ENCODE measurements at regions not wholly inside any gene's neighbourhood (a gene's known extent, or its start where the extent isn't known, plus 50 kb on each side); places are given as distances from the start of the nearest gene placed in this dataset.

DNA sequence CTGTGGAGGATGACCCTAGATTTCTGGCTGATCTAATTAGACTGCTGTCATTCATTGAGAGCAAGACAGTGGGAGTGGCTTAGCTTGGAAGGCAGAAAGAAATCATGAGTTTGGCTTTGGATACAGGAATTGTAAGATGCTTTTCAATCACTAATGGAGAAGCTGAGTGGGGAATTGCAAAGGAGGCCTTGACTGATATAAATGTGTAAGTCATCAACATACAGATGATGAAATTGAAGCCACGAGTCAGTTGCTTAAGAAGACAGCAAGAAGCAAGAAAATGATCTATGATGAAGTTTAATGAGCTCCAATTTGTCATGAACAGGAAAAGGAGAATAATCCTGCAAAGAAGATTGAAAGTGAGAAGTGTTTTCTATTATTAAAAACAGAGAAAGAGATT, 136.7 kb upstream of the C1QTNF7 start:
- Histone ChIP-seq H3K27me3 (no peaks in the 10 kb centered on the region), H3K36me3 (no peaks in the 10 kb centered on the region), H3K4me1 (no peaks in the 10 kb centered on the region), H3K27ac (no peak overlapping the region), H3K9me3 (no peaks in the 10 kb centered on the region), H3K4me3 (no peak overlapping the region)
- no peak for TF ChIP-seq POLR2AphosphoS5 (IDR thresholded peaks at IDR 0.05)
- TF ChIP-seq CTCF (IDR thresholded peaks at IDR 0.05) = no peak
- TF ChIP-seq EP300 (IDR thresholded peaks at IDR 0.05) = no peak
- TF ChIP-seq POLR2A (IDR thresholded peaks at IDR 0.05) = no peak
- 42 to 65% (median 55%) methylated on average over 1 of the region's 1 CpG for WGBS, 5 donors
- intact Hi-C loops (cut with DNase I; ENCODE audit: low total_unique reads) = no loop called here
- DNase-seq = no peak

- TF ChIP-seq POLR2AphosphoS5 (IDR thresholded peaks at IDR 0.05) = no peak
- no peak for TF ChIP-seq EP300 (IDR thresholded peaks at IDR 0.05)
- no peak for TF ChIP-seq POLR2A (IDR thresholded peaks at IDR 0.05)
- no peak for TF ChIP-seq CTCF (IDR thresholded peaks at IDR 0.05)
- intact Hi-C loops (cut with DNase I; ENCODE audit: low total_unique reads) = no loop called here
- Histone ChIP-seq H3K4me3 (no peak overlapping the region), H3K4me1 (no peaks in the 10 kb centered on the region), H3K27ac (no peak overlapping the region), H3K9me3 (no peaks in the 10 kb centered on the region), H3K27me3 (no peaks in the 10 kb centered on the region), H3K36me3 (no peaks in the 10 kb centered on the region)
- 46 to 56% (median 49%) methylated on average over 2 of the region's 2 CpGs for WGBS, 5 donors
- no peak for DNase-seq
Measured at GRCh38 chr4:15293711-15294110, 134.1 kb upstream of the C1QTNF7 start.

DNA sequence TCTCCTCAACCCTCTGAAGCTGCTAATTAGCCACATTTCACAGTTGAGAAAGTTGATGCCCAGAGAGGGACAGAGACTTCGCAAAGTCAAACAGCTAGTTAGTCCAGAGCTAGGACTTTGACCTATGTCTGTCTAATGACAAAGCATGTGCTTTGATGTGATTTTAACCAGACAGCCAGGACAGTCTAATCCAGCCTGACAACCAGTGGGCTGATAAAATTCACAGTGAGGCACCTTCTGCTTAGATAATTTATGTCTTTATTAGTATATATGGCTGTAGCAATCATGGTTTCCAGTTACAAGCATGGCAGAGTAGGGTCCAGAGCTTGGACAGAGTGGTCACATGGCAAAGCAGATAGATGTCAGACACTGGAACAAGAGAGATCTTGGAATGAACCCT, 133.6 kb upstream of the C1QTNF7 start:
- H3K4me1 ChIP-seq = no peaks in the 10 kb centered on the region
- no peak overlapping the region for H3K4me3 ChIP-seq
- H3K36me3 ChIP-seq = no peaks in the 10 kb centered on the region
- H3K27ac ChIP-seq = no peak overlapping the region
- 79 to 100% (median 92%) methylated on average over 1 of the region's 1 CpG for WGBS, 5 donors
- no peaks in the 10 kb centered on the region for H3K27me3 ChIP-seq
- no peak for DNase-seq
- TF ChIP-seq CTCF (IDR thresholded peaks at IDR 0.05) = no peak
- no peak for TF ChIP-seq POLR2AphosphoS5 (IDR thresholded peaks at IDR 0.05)
- no peak for TF ChIP-seq POLR2A (IDR thresholded peaks at IDR 0.05)
- no peak for TF ChIP-seq EP300 (IDR thresholded peaks at IDR 0.05)
- no peaks in the 10 kb centered on the region for H3K9me3 ChIP-seq
- intact Hi-C loops (cut with DNase I; ENCODE audit: low total_unique reads) = no loop called here

DNA sequence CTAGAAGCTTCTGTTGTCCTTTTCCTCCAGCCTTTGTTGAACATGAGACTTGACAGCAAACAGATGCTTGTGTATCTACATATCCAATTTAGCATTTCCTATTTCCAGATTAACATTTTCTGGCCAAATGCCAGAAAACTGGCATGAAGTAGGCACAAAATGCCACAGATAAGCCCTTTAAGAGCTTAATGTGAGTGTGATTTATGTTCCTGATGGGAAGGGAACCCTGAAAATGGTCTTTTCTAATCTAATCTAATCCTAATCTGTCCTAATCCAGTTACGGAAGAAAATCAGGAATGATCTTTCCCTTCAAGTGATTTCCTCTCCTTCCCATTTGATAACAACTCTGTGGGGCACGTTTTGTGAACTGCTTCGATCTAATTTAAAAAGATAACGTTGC, 133.0 kb upstream of the C1QTNF7 start:
- no peak overlapping the region for H3K4me3 ChIP-seq
- H3K4me1 ChIP-seq = no peaks in the 10 kb centered on the region
- no peak overlapping the region for H3K27ac ChIP-seq
- DNase-seq = no peak
- H3K27me3 ChIP-seq = no peaks in the 10 kb centered on the region
- 45 to 61% (median 56%) methylated on average over 4 of the region's 4 CpGs for WGBS, 5 donors
- TF ChIP-seq POLR2AphosphoS5 (IDR thresholded peaks at IDR 0.05) = no peak
- TF ChIP-seq POLR2A (IDR thresholded peaks at IDR 0.05) = no peak
- no peak for TF ChIP-seq EP300 (IDR thresholded peaks at IDR 0.05)
- TF ChIP-seq CTCF (IDR thresholded peaks at IDR 0.05) = no peak
- no peaks in the 10 kb centered on the region for H3K9me3 ChIP-seq
- H3K36me3 ChIP-seq = no peaks in the 10 kb centered on the region
- intact Hi-C loops (cut with DNase I; ENCODE audit: low total_unique reads) = no loop called here
